Naive thymus-derived CD4-positive, alpha-beta T cell (primary cell): ENCODE measurements at regions not wholly inside any gene's neighbourhood (a gene's known extent, or its start where the extent isn't known, plus 50 kb on each side); places are given as distances from the start of the nearest gene placed in this dataset.

Source experiments
- ATAC-seq: fragments of 150-1000 bp; cut with Tn5 transposase; 2 replicates; pipeline ENCODE4 v1.10.0; 2021; ENCODE audit warnings: mild to moderate bottlenecking, moderate library complexity
- CTCF ChIA-PET: fragments of 350-600 bp; sonication (Branson Sonifier 250); formaldehyde crosslinking; loops from one replicate; lab custom pipeline; 2021; ENCODE audit warnings: antibody characterized with exemption; lab: Charles Lee
- POLR2A ChIA-PET: fragments of 350-600 bp; sonication (Branson Sonifier 250); formaldehyde crosslinking; loops from one replicate; lab custom pipeline; 2021; ENCODE audit warnings: antibody characterized with exemption, inconsistent platforms; lab: Charles Lee
- DNase-seq, 9 donors: peaks; one replicate each; pipeline versions ENCODE4 v3.0.0 to v3.0.0-alpha.2; 2020 to 2022; ENCODE audit warnings: mixed read lengths in 1 of 9
- H3K27ac ChIP-seq: one replicate; pipeline ENCODE4 v1.7.0; 2013; ENCODE audit warnings: mild to moderate bottlenecking, low read depth, low read length, moderate library complexity
- H3K27me3 ChIP-seq, 2 donors: one replicate each; pipeline ENCODE4 v1.7.0; 2013; ENCODE audit warnings: low read length in 2 of 2, mild to moderate bottlenecking in 2 of 2, moderate library complexity in 2 of 2; ENCODE audit not compliant: control insufficient read depth in 2 of 2, insufficient read depth in 2 of 2
- H3K36me3 ChIP-seq, 3 experiments: 1 replicate in 2 of 3; 2 replicates in 1 of 3; pipeline ENCODE4 v1.7.0; 2013; ENCODE audit warnings: low read length in 3 of 3, mild to moderate bottlenecking in 3 of 3, moderate library complexity in 1 of 3; ENCODE audit not compliant: insufficient read depth in 3 of 3, control insufficient read depth in 2 of 3
- H3K4me1 ChIP-seq, 2 donors: one replicate each; pipeline ENCODE4 v1.7.0; 2013; ENCODE audit warnings: low read length in 2 of 2, mild to moderate bottlenecking in 2 of 2, moderate library complexity in 1 of 2; ENCODE audit not compliant: control insufficient read depth in 2 of 2, insufficient read depth in 2 of 2
- H3K4me3 ChIP-seq: 2 replicates; pipeline ENCODE4 v1.7.0; 2013; ENCODE audit warnings: mild to moderate bottlenecking, low read length
- H3K9me3 ChIP-seq, 3 experiments: 1 replicate in 2 of 3; 2 replicates in 1 of 3; pipeline ENCODE4 v1.7.0; 2013; ENCODE audit warnings: low read length in 3 of 3; ENCODE audit not compliant: control insufficient read depth in 2 of 3
- H3K27ac Mint-ChIP-seq, 9 donors: one replicate each; pipeline ENCODE4 v1.8.0; 2020 to 2022; ENCODE audit warnings: mixed read lengths in 9 of 9, mild to moderate bottlenecking in 8 of 9, moderate library complexity in 5 of 9, inconsistent platforms in 2 of 9
- H3K27me3 Mint-ChIP-seq, 5 donors: one replicate each; pipeline ENCODE4 v1.8.0; 2021 to 2022; ENCODE audit warnings: mixed read lengths in 5 of 5, mild to moderate bottlenecking in 1 of 5
- H3K36me3 Mint-ChIP-seq, 5 donors: one replicate each; pipeline ENCODE4 v1.8.0; 2020 to 2022; ENCODE audit warnings: mixed read lengths in 5 of 5, mild to moderate bottlenecking in 3 of 5, inconsistent platforms in 1 of 5
- H3K4me1 Mint-ChIP-seq, 7 donors: one replicate each; pipeline ENCODE4 v1.8.0; 2020 to 2022; ENCODE audit warnings: mixed read lengths in 7 of 7, mild to moderate bottlenecking in 3 of 7, inconsistent platforms in 1 of 7
- H3K4me3 Mint-ChIP-seq, 10 donors: one replicate each; pipeline ENCODE4 v1.8.0; 2020 to 2022; ENCODE audit warnings: mild to moderate bottlenecking in 10 of 10, mixed read lengths in 10 of 10, moderate library complexity in 6 of 10, inconsistent platforms in 2 of 10
- H3K9me3 Mint-ChIP-seq, 11 donors: one replicate each; pipeline ENCODE4 v1.8.0; 2020 to 2022; ENCODE audit warnings: mixed read lengths in 11 of 11, mild to moderate bottlenecking in 4 of 11, inconsistent platforms in 1 of 11, moderate library complexity in 1 of 11
- intact Hi-C, 2 donors: fragments of 100-400 bp; cut with micrococcal nuclease; formaldehyde crosslinking; loops; one replicate each; pipeline ENCODE4 v1.15.1; 2023

- peaks cover 0 to 6% (median 0%) of the 10 kb centered on the region in 5 donors for H3K27me3 Mint-ChIP-seq
- Histone ChIP-seq H3K9me3 (no peaks in the 10 kb centered on the region), H3K4me1 (no peaks in the 10 kb centered on the region), H3K27ac (no peak overlapping the region), H3K36me3 (no peaks in the 10 kb centered on the region), H3K4me3 (no peak overlapping the region), H3K27me3 (no peaks in the 10 kb centered on the region)
- H3K27ac Mint-ChIP-seq: no peak overlapping the region
- no peaks in the 10 kb centered on the region for H3K4me1 Mint-ChIP-seq
- POLR2A ChIA-PET: no interaction called here
- CTCF ChIA-PET: no interaction called here
- no peak overlapping the region for H3K4me3 Mint-ChIP-seq
- DNase-seq (no peak), ATAC-seq (no peak)
- H3K36me3 Mint-ChIP-seq: no peaks in the 10 kb centered on the region
- intact Hi-C loops: no loop called here
- H3K9me3 Mint-ChIP-seq: peaks cover 0 to 2% (median 0%) of the 10 kb centered on the region in 11 donors
Observed at GRCh38 chr6:140560671-140561070, 1186.2 kb upstream of the CITED2 start.

- Histone ChIP-seq H3K27me3 (no peaks in the 10 kb centered on the region), H3K36me3 (no peaks in the 10 kb centered on the region), H3K9me3 (no peaks in the 10 kb centered on the region), H3K4me1 (no peaks in the 10 kb centered on the region), H3K27ac (no peak overlapping the region), H3K4me3 (no peak overlapping the region)
- POLR2A ChIA-PET: no interaction called here
- H3K4me1 Mint-ChIP-seq: no peaks in the 10 kb centered on the region
- H3K36me3 Mint-ChIP-seq: no peaks in the 10 kb centered on the region
- CTCF ChIA-PET: no interaction called here
- ATAC-seq (no peak), DNase-seq (no peak)
- no peak overlapping the region for H3K27ac Mint-ChIP-seq
- peaks cover 0 to 2% (median 0%) of the 10 kb centered on the region in 11 donors for H3K9me3 Mint-ChIP-seq
- peaks cover 0 to 2% (median 0%) of the 10 kb centered on the region in 5 donors for H3K27me3 Mint-ChIP-seq
- no peak overlapping the region for H3K4me3 Mint-ChIP-seq
- intact Hi-C loops: no loop called here
Observed at GRCh38 chr6:140559458-140559857, 1185.0 kb upstream of the CITED2 start.

GRCh38 chr6:140554421-140554820, 1180.0 kb upstream of the CITED2 start:
- no peaks in the 10 kb centered on the region for H3K36me3 Mint-ChIP-seq
- Histone ChIP-seq H3K9me3 (no peaks in the 10 kb centered on the region), H3K27ac (no peak overlapping the region), H3K4me1 (no peaks in the 10 kb centered on the region), H3K36me3 (no peaks in the 10 kb centered on the region), H3K4me3 (no peak overlapping the region), H3K27me3 (no peaks in the 10 kb centered on the region)
- H3K4me3 Mint-ChIP-seq: no peak overlapping the region
- H3K9me3 Mint-ChIP-seq: peaks cover 0 to 2% (median 0%) of the 10 kb centered on the region in 11 donors
- DNase-seq (no peak), ATAC-seq (no peak)
- H3K27ac Mint-ChIP-seq: no peak overlapping the region
- peaks cover 0 to 10% (median 0%) of the 10 kb centered on the region in 5 donors for H3K27me3 Mint-ChIP-seq
- no peaks in the 10 kb centered on the region for H3K4me1 Mint-ChIP-seq
- intact Hi-C loops: no loop called here
- POLR2A ChIA-PET: no interaction called here
- CTCF ChIA-PET: no interaction called here

GRCh38 chr6:140548366-140548765, 1173.9 kb upstream of the CITED2 start:
- no peak overlapping the region for H3K27ac ChIP-seq
- Mint-ChIP-seq H3K4me3 (no peak overlapping the region), H3K27ac (no peak overlapping the region), H3K36me3 (no peaks in the 10 kb centered on the region), H3K4me1 (no peaks in the 10 kb centered on the region), H3K27me3 (peaks cover 0 to 12% (median 0%) of the 10 kb centered on the region in 5 donors), H3K9me3 (peaks cover 0 to 3% (median 0%) of the 10 kb centered on the region in 11 donors)
- H3K36me3 ChIP-seq: no peaks in the 10 kb centered on the region
- ATAC-seq (no peak), DNase-seq (no peak)
- ChIA-PET CTCF (no interaction called here), POLR2A (interaction anchor here (0.6 kb wide), 1 partner anchor 788 kb away, joined by 3 read pairs; no protein-coding TSS in a partner anchor)
- H3K27me3 ChIP-seq: no peaks in the 10 kb centered on the region
- H3K9me3 ChIP-seq: no peaks in the 10 kb centered on the region
- intact Hi-C loops: no loop called here
- no peaks in the 10 kb centered on the region for H3K4me1 ChIP-seq
- no peak overlapping the region for H3K4me3 ChIP-seq

- Mint-ChIP-seq H3K27me3 (peaks cover 0 to 15% (median 0%) of the 10 kb centered on the region in 5 donors), H3K27ac (no peak overlapping the region), H3K4me3 (no peak overlapping the region), H3K4me1 (no peaks in the 10 kb centered on the region), H3K9me3 (peaks cover 0 to 3% (median 0%) of the 10 kb centered on the region in 11 donors), H3K36me3 (no peaks in the 10 kb centered on the region)
- H3K4me1 ChIP-seq: no peaks in the 10 kb centered on the region
- no peak overlapping the region for H3K27ac ChIP-seq
- CTCF ChIA-PET: no interaction called here
- intact Hi-C loops: no loop called here
- no peak overlapping the region for H3K4me3 ChIP-seq
- DNase-seq (no peak), ATAC-seq (no peak)
- no peaks in the 10 kb centered on the region for H3K27me3 ChIP-seq
- H3K36me3 ChIP-seq: no peaks in the 10 kb centered on the region
- no peaks in the 10 kb centered on the region for H3K9me3 ChIP-seq
- POLR2A ChIA-PET: no interaction called here
Observed at GRCh38 chr6:140546640-140547039, 1172.2 kb upstream of the CITED2 start.

- H3K27ac Mint-ChIP-seq: no peak overlapping the region
- H3K9me3 ChIP-seq: no peaks in the 10 kb centered on the region
- H3K4me1 ChIP-seq: no peaks in the 10 kb centered on the region
- H3K36me3 Mint-ChIP-seq: no peaks in the 10 kb centered on the region
- peaks cover 0 to 3% (median 0%) of the 10 kb centered on the region in 11 donors for H3K9me3 Mint-ChIP-seq
- no peaks in the 10 kb centered on the region for H3K36me3 ChIP-seq
- no peak overlapping the region for H3K27ac ChIP-seq
- no peaks in the 10 kb centered on the region for H3K4me1 Mint-ChIP-seq
- ATAC-seq: no peak
- CTCF ChIA-PET: no interaction called here
- DNase-seq: no peak
- peaks cover 0 to 10% (median 0%) of the 10 kb centered on the region in 5 donors for H3K27me3 Mint-ChIP-seq
- intact Hi-C loops: no loop called here
- H3K27me3 ChIP-seq: no peaks in the 10 kb centered on the region
- POLR2A ChIA-PET: no interaction called here
- no peak overlapping the region for H3K4me3 ChIP-seq
- no peak overlapping the region for H3K4me3 Mint-ChIP-seq
Observed at GRCh38 chr6:140544431-140544830, 1170.0 kb upstream of the CITED2 start.

GRCh38 chr6:140542863-140543262, 1168.4 kb upstream of the CITED2 start:
- Histone ChIP-seq H3K27ac (no peak overlapping the region), H3K27me3 (no peaks in the 10 kb centered on the region), H3K4me1 (no peaks in the 10 kb centered on the region), H3K36me3 (no peaks in the 10 kb centered on the region), H3K9me3 (no peaks in the 10 kb centered on the region), H3K4me3 (no peak overlapping the region)
- intact Hi-C loops: no loop called here
- H3K4me3 Mint-ChIP-seq: no peak overlapping the region
- no peak overlapping the region for H3K27ac Mint-ChIP-seq
- no peak for ATAC-seq
- DNase-seq: no peak
- POLR2A ChIA-PET: no interaction called here
- no peaks in the 10 kb centered on the region for H3K4me1 Mint-ChIP-seq
- peaks cover 0 to 12% (median 0%) of the 10 kb centered on the region in 5 donors for H3K27me3 Mint-ChIP-seq
- peaks cover 0 to 3% (median 0%) of the 10 kb centered on the region in 11 donors for H3K9me3 Mint-ChIP-seq
- CTCF ChIA-PET: no interaction called here
- no peaks in the 10 kb centered on the region for H3K36me3 Mint-ChIP-seq
